Osteoblast (primary cell): ENCODE measurements at regions not wholly inside any gene's neighbourhood (a gene's known extent, or its start where the extent isn't known, plus 50 kb on each side); places are given as distances from the start of the nearest gene placed in this dataset.

Experiments used
- DNase-seq: peaks from one replicate; pipeline ENCODE4 v3.0.0; 2011; ENCODE audit warnings: low spot score, mixed read lengths; ENCODE audit not compliant: insufficient read length; ENCODE audit errors: missing footprints
- H2AFZ ChIP-seq: 2 replicates; pipeline ENCODE4 v1.6.0; 2011; ENCODE audit warnings: mild to moderate bottlenecking, low read length
- H3K27ac ChIP-seq: 2 replicates; pipeline ENCODE4 v1.5.1; 2011; ENCODE audit warnings: mild to moderate bottlenecking, low read depth, low read length, moderate library complexity
- H3K27me3 ChIP-seq: 2 replicates; pipeline ENCODE4 v1.6.0; 2012; ENCODE audit warnings: mild to moderate bottlenecking, control low read depth, inconsistent platforms, low read length, moderate library complexity; ENCODE audit not compliant: insufficient read depth
- H3K36me3 ChIP-seq: 2 replicates; pipeline ENCODE4 v1.5.1; 2011; ENCODE audit warnings: mild to moderate bottlenecking, low read length, control low read depth, moderate library complexity; ENCODE audit not compliant: insufficient read depth
- H3K4me1 ChIP-seq: 2 replicates; pipeline ENCODE4 v1.5.1; 2011; ENCODE audit warnings: mild to moderate bottlenecking, low read length, control low read depth, moderate library complexity; ENCODE audit not compliant: insufficient read depth
- H3K4me2 ChIP-seq: 2 replicates; pipeline ENCODE4 v1.6.0; 2011; ENCODE audit warnings: mild to moderate bottlenecking, low read length; ENCODE audit not compliant: insufficient read depth
- H3K4me3 ChIP-seq: fragments of 200-600 bp; sonication (generic); 3 replicates; pipeline ENCODE4 v1.5.1; 2012; ENCODE audit warnings: mild to moderate bottlenecking, low read length, inconsistent platforms; ENCODE audit not compliant: insufficient read depth
- H3K79me2 ChIP-seq: 2 replicates; pipeline ENCODE4 v1.6.0; 2012; ENCODE audit warnings: mild to moderate bottlenecking, low read length, control low read depth, inconsistent platforms; ENCODE audit not compliant: insufficient read depth
- H3K9me3 ChIP-seq: 2 replicates; pipeline ENCODE4 v1.5.1; 2011; ENCODE audit warnings: low read depth, low read length, control low read depth
- H4K20me1 ChIP-seq: 2 replicates; pipeline ENCODE4 v1.6.0; 2012; ENCODE audit warnings: mild to moderate bottlenecking, low read length, control low read depth; ENCODE audit not compliant: insufficient read depth
- CTCF ChIP-seq: IDR thresholded peaks from 2 replicates; pipeline ENCODE4 v1.5.1; 2011; ENCODE audit warnings: mild to moderate bottlenecking, low read depth, low read length, moderate library complexity; ENCODE audit errors: extremely low read depth

- H3K79me2 ChIP-seq = no peaks in the 10 kb centered on the region
- H2AFZ ChIP-seq = no peak overlapping the region
- no peak overlapping the region for H3K4me3 ChIP-seq
- DNase-seq = no peak
- no peaks in the 10 kb centered on the region for H3K27me3 ChIP-seq
- no peaks in the 10 kb centered on the region for H3K36me3 ChIP-seq
- no peaks in the 10 kb centered on the region for H3K4me1 ChIP-seq
- H3K27ac ChIP-seq = no peak overlapping the region
- no peak for TF ChIP-seq CTCF
- no peaks in the 10 kb centered on the region for H4K20me1 ChIP-seq
- no peaks in the 10 kb centered on the region for H3K9me3 ChIP-seq
- no peak overlapping the region for H3K4me2 ChIP-seq
These were observed 561.0 kb upstream of the TBX3 start for GRCh38 chr12:115245020-115245419.

- Histone ChIP-seq H4K20me1 (no peaks in the 10 kb centered on the region), H3K9me3 (no peaks in the 10 kb centered on the region), H3K27me3 (no peaks in the 10 kb centered on the region), H2AFZ (no peak overlapping the region), H3K79me2 (no peaks in the 10 kb centered on the region), H3K4me2 (no peak overlapping the region), H3K4me1 (no peaks in the 10 kb centered on the region), H3K27ac (no peak overlapping the region), H3K36me3 (no peaks in the 10 kb centered on the region), H3K4me3 (no peak overlapping the region)
- no peak for TF ChIP-seq CTCF
- DNase-seq = no peak
These were observed 560.1 kb upstream of the TBX3 start for GRCh38 chr12:115243933-115244628.

- no peaks in the 10 kb centered on the region for H3K79me2 ChIP-seq
- no peak overlapping the region for H3K4me2 ChIP-seq
- no peaks in the 10 kb centered on the region for H3K36me3 ChIP-seq
- DNase-seq = no peak
- H4K20me1 ChIP-seq = no peaks in the 10 kb centered on the region
- no peak for TF ChIP-seq CTCF
- H3K9me3 ChIP-seq = no peaks in the 10 kb centered on the region
- H3K27me3 ChIP-seq = no peaks in the 10 kb centered on the region
- H3K4me3 ChIP-seq = no peak overlapping the region
- H3K27ac ChIP-seq = no peak overlapping the region
- H2AFZ ChIP-seq = no peak overlapping the region
- no peaks in the 10 kb centered on the region for H3K4me1 ChIP-seq
These were observed 556.3 kb upstream of the TBX3 start for GRCh38 chr12:115240251-115240650.

GRCh38 chr12:115235880-115236279 lies 551.9 kb upstream of the TBX3 start:
- H3K27ac ChIP-seq = no peak overlapping the region
- H3K9me3 ChIP-seq = no peaks in the 10 kb centered on the region
- H2AFZ ChIP-seq = no peak overlapping the region
- TF ChIP-seq CTCF = no peak
- no peaks in the 10 kb centered on the region for H4K20me1 ChIP-seq
- H3K4me2 ChIP-seq = no peak overlapping the region
- DNase-seq = no peak
- no peaks in the 10 kb centered on the region for H3K27me3 ChIP-seq
- no peaks in the 10 kb centered on the region for H3K36me3 ChIP-seq
- H3K4me1 ChIP-seq = peaks cover 6% of the 10 kb centered on the region
- H3K4me3 ChIP-seq = no peak overlapping the region
- H3K79me2 ChIP-seq = no peaks in the 10 kb centered on the region
